GM18498 (cell line): ENCODE measurements at regions not wholly inside any gene's neighbourhood (a gene's known extent, or its start where the extent isn't known, plus 50 kb on each side); places are given as distances from the start of the nearest gene placed in this dataset.

Experiments used
- ATAC-seq: cut with Tn5 transposase; IDR thresholded peaks from one replicate; pipeline ENCODE4 v1.9.1; 2021; ENCODE audit warnings: mild to moderate bottlenecking, moderate library complexity; ENCODE audit not compliant: unreplicated experiment

DNA sequence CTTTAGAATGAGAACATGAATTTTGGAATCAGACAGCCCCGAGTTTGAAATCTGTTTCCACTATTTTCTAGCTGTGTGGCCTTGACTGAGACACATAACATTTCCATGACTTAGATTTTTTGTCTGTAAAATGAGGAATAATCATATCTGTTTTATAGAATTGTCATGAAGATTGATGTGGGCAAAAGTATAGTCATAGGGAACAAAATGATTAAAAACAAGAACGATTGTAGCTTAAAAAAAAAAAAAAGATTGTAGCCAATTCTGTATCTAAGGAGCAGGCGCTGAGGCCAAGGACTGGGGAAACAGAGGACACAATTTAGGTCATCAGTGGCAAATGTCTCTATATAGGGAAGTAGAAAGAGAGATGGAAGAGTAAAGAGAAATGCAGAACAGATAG is 201.6 kb upstream of the C1QTNF7 start:
- ATAC-seq = no peak

GRCh38 chr4:15231265-15232091 is 196.4 kb upstream of the C1QTNF7 start:
- peak; percentile 71 for ATAC-seq

GRCh38 chr4:15232366-15233263 is 195.2 kb upstream of the C1QTNF7 start:
- ATAC-seq = no peak

DNA sequence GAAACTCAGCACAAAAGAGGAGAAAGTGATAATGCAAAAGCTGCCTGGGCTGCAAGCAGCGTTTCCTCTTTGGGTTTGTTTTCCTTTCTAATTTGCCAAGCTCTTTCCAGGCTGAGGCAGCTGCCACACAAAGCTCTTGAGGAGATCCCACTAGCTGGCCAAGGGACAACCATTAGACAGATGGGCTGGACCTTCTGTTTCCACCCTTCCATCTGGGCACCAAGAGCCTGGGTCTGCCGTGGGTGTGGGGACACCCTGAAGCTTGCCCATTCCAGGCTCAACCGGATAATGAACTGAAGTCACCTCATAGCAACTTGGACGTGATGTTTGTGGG is 194.6 kb upstream of the C1QTNF7 start:
- ATAC-seq = peak; percentile 38

- ATAC-seq = peak; percentile 58
These were observed 194.2 kb upstream of the C1QTNF7 start for GRCh38 chr4:15233626-15234025.

DNA sequence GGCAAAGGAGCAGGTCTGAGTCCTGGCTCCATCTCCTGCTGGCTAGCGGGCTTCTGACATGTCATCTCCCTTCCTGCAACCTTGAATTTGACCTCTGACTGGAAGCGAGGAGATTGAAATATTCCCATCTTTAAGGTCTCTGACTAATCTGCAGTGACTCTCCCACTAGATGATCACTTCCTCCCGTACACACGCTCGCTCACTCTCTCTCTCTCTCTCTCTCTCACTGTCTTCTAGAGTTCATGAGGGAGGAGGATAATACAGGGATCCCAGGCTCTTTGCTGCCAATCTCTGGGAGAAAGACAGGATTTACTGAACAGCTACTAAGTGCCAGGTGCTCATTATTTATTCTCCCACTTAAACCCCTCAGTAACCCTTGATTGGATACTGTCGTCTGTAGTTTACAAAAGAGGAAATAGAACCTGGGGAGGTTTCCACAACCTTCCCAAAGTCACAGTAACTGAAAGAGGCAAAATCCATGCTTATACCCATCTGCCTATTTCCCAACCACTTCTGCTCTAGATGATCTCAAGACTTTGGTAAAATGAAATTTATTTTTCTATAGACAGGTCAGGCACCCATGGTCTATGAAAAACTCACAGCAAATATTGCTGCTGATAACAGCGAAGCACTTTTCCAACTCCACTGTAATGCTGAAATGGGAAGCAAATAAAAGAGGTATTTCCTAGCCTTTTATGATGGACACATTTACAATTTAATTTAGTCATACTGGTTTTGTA is 193.5 kb upstream of the C1QTNF7 start:
- ATAC-seq = no peak

DNA sequence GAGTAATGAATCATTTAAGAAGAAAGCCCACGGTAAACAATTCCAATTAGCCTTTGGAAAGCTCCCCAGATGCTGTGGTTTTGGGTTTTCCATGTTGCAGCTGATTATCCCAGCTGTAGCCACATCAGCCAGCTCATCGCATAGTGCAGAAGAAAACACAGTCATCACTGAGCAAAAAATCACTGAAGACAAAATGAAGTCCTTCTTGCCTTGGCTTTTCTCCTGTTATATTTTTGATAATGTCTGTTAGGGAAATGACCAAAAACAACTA is 193.0 kb upstream of the C1QTNF7 start:
- ATAC-seq = no peak

- no peak for ATAC-seq
These were observed 192.7 kb upstream of the C1QTNF7 start for GRCh38 chr4:15235135-15235534.

GRCh38 chr4:15237648-15238230 is 190.1 kb upstream of the C1QTNF7 start:
- ATAC-seq = no peak

DNA sequence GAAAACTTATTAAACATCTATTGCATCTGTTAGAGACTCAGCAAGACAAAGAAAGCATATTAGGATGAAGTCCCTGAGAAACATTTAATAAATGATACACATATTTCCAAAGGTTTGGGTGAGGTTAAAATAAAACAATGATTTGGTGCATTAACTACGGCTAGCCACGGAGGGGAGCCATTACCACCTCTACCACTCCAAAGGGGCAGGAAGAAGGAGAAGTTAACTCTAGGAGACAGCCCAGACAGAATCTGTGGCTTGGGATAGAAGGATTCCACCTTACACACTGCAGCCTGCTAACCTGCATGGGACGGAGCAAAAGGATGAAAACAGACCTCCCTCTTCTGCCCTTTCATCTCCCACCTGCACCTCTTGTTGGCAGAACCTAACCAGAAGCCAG is 189.1 kb upstream of the C1QTNF7 start:
- ATAC-seq = peak; percentile 65

- no peak for ATAC-seq
These were observed 188.0 kb upstream of the C1QTNF7 start for GRCh38 chr4:15239866-15240265.

DNA sequence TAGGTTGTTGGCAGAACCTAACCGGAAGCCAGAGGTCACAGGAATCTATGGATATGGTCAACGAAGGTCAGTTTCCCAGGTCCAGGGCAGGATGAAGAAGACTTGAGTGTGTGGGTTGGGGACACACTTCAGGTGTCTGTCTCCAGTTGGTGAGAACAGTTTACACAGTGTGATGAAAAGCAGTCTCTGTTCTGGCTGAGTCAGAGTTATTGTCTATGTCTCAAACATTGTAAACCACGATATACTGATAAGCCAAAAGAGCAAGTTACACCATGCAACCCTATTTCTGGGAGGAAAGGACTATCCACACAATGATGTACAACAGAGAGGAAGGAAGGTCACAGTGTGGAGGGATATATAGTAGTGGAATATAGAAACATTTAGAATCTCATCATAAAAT is 187.1 kb upstream of the C1QTNF7 start:
- ATAC-seq = no peak

DNA sequence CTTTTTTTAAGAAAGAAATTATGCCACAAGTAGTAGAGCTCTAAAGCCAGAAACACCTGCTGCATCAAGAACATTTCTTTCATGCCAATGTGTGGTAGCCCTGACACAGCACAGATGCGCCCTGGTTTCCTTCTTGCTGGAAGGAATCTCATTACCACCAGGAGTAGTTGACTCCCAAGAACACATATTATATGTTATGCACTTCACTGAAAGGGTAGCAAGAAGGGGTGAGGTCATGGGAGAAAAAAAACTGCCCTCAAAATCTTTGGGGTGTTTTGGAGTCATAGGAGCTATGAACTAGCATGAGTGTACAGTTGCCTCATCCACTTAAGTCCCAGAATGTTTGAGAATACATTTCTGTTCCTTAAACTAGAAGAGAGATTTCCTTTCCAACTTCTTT is 185.8 kb upstream of the C1QTNF7 start:
- no peak for ATAC-seq

GRCh38 chr4:15244354-15244753 is 183.5 kb upstream of the C1QTNF7 start:
- no peak for ATAC-seq

- no peak for ATAC-seq
These were observed 182.8 kb upstream of the C1QTNF7 start for GRCh38 chr4:15245006-15245530.

DNA sequence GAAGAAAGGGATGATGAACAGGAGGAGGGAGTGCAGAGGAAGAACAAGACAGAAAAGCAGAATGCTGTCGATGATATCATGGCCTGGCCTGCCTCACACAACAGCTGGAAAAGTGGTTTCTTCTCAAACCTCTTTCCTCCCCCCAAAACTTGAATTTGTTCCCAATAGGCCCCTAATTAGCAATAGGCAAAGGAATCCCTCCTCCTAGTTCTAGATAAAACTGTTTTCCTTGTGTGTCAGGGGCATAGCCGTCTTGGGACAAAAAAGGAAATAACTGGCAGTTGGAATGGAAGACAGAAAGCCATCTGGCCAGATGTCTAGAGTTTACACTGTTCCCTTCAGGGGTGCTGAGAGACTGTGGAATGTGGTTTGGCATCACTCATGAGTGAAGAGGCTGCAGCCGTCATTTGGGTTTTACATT is 177.8 kb upstream of the C1QTNF7 start:
- no peak for ATAC-seq

GRCh38 chr4:15253349-15253748 is 174.5 kb upstream of the C1QTNF7 start:
- ATAC-seq = peak; percentile 84

DNA sequence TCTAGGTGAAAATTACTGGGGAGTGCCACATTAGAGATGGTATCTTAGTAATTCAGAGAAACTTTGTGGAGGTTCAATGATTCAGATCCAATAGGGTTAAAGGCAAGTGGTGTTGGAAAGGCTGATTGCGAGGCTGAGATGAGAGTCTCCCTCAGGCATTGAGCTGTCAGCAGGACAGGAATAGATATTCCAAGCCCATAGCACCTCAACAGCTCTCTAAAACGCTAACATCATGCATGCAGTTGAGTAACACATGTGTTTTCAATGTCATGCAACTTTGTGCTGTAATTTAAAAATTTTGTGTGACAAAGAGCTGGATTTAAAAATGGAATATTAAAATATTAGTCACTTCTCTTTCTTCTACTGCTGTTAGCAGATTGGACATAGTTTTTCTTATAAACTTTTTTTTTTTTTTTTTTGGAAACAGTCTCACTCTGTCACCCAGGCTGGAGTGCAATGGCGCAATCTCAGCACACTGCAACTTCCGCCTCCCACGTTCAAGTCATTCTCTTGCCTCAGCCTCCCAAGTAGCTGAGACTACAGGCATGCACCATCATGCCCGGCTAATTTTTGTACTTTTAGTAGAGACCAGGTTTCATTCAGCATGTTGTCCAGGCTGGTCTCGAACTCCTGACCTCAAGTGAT is 173.5 kb upstream of the C1QTNF7 start:
- no peak for ATAC-seq

- no peak for ATAC-seq
These were observed 172.3 kb upstream of the C1QTNF7 start for GRCh38 chr4:15255537-15255936.

DNA sequence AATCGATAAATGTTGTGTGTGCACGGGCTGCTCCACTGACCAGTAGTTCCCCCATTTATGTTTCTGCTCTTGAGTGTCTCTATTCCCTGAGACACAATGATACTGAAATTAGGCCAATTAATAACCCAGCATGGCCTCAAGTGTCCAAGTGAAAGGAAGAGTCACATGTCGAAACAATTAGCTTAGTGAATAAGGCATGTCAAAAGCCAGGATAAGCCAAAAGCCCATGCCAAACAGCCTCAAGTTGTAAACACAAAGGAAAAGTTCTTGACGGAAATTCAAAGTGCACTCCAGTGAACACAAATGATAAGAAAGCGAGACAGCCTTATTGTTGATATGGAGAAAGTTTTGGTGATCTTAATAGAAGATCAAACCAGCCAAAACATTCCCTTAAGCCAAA is 167.1 kb upstream of the C1QTNF7 start:
- ATAC-seq = no peak

- no peak for ATAC-seq
These were observed 165.4 kb upstream of the C1QTNF7 start for GRCh38 chr4:15262396-15262795.
